ENCODE measurements at regions not wholly inside any gene's neighbourhood (a gene's known extent, or its start where the extent isn't known, plus 50 kb on each side); places are given as distances from the start of the nearest gene placed in this dataset.

DNA sequence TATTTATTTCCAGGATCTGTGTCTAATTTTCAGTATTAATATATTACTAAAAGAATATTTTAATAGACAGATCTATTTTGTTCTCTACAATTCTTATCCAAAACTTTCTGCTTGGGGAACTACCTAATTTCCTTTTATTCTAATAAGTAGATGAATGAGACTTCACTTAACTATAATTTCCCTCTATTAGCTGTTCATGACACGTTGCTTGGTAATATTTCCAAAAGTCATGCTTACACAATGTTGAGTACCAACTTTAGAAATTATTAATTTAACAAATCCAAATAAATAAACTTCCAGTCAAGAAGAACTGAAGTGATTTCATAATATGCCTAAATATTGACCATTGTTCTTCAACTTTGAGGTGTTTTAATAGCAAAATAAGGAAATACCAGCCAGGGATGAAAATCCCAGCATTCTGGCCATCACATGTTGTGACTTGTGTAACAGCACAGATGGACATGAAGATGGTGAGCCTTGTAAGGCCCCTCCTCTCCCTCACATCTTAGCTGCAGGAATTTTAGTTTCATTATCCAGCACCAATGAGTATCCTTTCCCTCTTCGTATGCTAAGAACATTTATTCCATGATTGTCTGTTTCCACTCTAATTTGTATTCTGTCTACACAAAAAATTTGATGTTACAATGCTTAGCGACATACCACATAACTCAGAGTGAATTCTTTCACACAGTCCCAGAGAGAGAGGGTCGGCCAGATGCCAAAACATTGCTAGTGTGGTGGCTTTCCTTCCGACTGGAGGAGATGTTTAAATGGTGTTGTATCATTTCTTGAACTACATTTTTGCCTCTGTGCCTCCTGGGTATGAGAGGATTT lies 137.5 kb downstream of the FOXA2 start:
- Histone ChIP-seq H3K56ac (ENCODE audit: insufficient read length, low read depth, low read length) (no peak overlapping the region), H3K27ac (ENCODE audit: insufficient read length, low read depth, low read length) (no peak overlapping the region), H3K4me2 (ENCODE audit: insufficient read depth, insufficient read length, low read length) (no peak overlapping the region), H3K23ac (ENCODE audit: insufficient read length, low read depth, low read length) (no peak overlapping the region), H3K9me3 (ENCODE audit: control insufficient read depth, low read depth, low read length) (no peaks in the 10 kb centered on the region), H2AFZ (ENCODE audit: low read length) (no peak overlapping the region), H2BK20ac (ENCODE audit: low read depth, low read length, poor library complexity, severe bottlenecking) (no peak overlapping the region), H3K9ac (ENCODE audit: extremely low read depth, insufficient read length, low read length) (no peak overlapping the region), H4K20me1 (ENCODE audit: control insufficient read depth, insufficient read depth, insufficient read length) (no peaks in the 10 kb centered on the region), H3K27me3 (ENCODE audit: insufficient read depth, low read length) (no peaks in the 10 kb centered on the region; the same call in 1 of the 2 replicates), H2BK5ac (ENCODE audit: insufficient read length, low read length) (no peak overlapping the region), H3K14ac (ENCODE audit: insufficient read depth, low read length) (no peak overlapping the region), H4K5ac (ENCODE audit: insufficient read length, low read depth, low read length) (no peak overlapping the region), H2BK120ac (ENCODE audit: low read depth, low read length, poor library complexity, severe bottlenecking) (no peak overlapping the region), H4K8ac (replicated peaks; ENCODE audit: insufficient read length, low read depth, low read length) (no peak overlapping the region), H3K4me1 (ENCODE audit: insufficient read depth, low read length) (no peaks in the 10 kb centered on the region), H3T11ph (ENCODE audit: low read length) (no peak overlapping the region), H3K79me1 (ENCODE audit: insufficient read depth, low read depth, low read length, poor library complexity, severe bottlenecking) (no peaks in the 10 kb centered on the region), H3K79me2 (ENCODE audit: insufficient read depth, low read length) (no peaks in the 10 kb centered on the region), H4K91ac (ENCODE audit: insufficient read length, low read depth, low read length) (no peak overlapping the region), H2BK15ac (ENCODE audit: low read depth, low read length) (no peak overlapping the region), H2BK12ac (ENCODE audit: insufficient read length, low read depth, low read length) (no peak overlapping the region), H2AK5ac (ENCODE audit: insufficient read length, low read length) (no peak overlapping the region), H3K4ac (ENCODE audit: low read depth, low read length) (no peak overlapping the region), H3K23me2 (ENCODE audit: insufficient read length, low read depth, low read length, poor library complexity, severe bottlenecking) (no peaks in the 10 kb centered on the region), H3K18ac (ENCODE audit: insufficient read length, low read depth, low read length) (no peak overlapping the region)
- DNase-seq = no peak
- Mint-ChIP-seq H3K4me3 (no peak overlapping the region), H3K27ac (no peak overlapping the region), H3K36me3 (ENCODE audit: insufficient read depth in 1 of 3, low read depth in 3 of 3) (no peaks in the 10 kb centered on the region), H3K4me1 (no peaks in the 10 kb centered on the region), H3K27me3 (ENCODE audit: low read depth) (peaks cover 76% of the 10 kb centered on the region), H3K9me3 (no peaks in the 10 kb centered on the region; a peak in 1 of 5 replicates)
- TF ChIP-seq, protein P1, sequence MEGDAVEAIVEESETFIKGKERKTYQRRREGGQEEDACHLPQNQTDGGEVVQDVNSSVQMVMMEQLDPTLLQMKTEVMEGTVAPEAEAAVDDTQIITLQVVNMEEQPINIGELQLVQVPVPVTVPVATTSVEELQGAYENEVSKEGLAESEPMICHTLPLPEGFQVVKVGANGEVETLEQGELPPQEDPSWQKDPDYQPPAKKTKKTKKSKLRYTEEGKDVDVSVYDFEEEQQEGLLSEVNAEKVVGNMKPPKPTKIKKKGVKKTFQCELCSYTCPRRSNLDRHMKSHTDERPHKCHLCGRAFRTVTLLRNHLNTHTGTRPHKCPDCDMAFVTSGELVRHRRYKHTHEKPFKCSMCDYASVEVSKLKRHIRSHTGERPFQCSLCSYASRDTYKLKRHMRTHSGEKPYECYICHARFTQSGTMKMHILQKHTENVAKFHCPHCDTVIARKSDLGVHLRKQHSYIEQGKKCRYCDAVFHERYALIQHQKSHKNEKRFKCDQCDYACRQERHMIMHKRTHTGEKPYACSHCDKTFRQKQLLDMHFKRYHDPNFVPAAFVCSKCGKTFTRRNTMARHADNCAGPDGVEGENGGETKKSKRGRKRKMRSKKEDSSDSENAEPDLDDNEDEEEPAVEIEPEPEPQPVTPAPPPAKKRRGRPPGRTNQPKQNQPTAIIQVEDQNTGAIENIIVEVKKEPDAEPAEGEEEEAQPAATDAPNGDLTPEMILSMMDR (conservative IDR thresholded peaks at IDR 0.05) = no peak
- WGBS (ENCODE audit: extremely low coverage, insufficient read length, low lambda C conversion rate) = no CpG with 5 or more reads among the region's 5 CpGs

Data from H9 (cell line).